Keratinocyte (primary cell): ENCODE measurements at regions not wholly inside any gene's neighbourhood (a gene's known extent, or its start where the extent isn't known, plus 50 kb on each side); places are given as distances from the start of the nearest gene placed in this dataset.

Experiments used
- DNase-seq: peaks from one replicate; pipeline ENCODE4 v3.0.0-alpha.2; 2011; ENCODE audit warnings: low read depth, missing footprints, low spot score
- FAIRE-seq: peaks from 2 replicates; lab custom pipeline; 2011; peaks lifted over from hg19 to GRCh38; lab: Jason Lieb, UNC
- H2AFZ ChIP-seq: 2 replicates; pipeline ENCODE4 v1.6.0; 2012; ENCODE audit warnings: low read length, control low read depth, inconsistent platforms; ENCODE audit not compliant: control insufficient read depth
- H3K27ac ChIP-seq: 2 replicates; pipeline ENCODE4 v1.5.1; 2011; ENCODE audit warnings: low read length; ENCODE audit not compliant: control insufficient read depth, insufficient read depth
- H3K27me3 ChIP-seq: 3 replicates; pipeline ENCODE4 v1.6.0; 2011; ENCODE audit warnings: low read length; ENCODE audit not compliant: control insufficient read depth, insufficient read depth; ENCODE audit errors: extremely low read depth
- H3K36me3 ChIP-seq, 2 experiments: 2 replicates in 1 of 2; 3 replicates in 1 of 2; pipeline ENCODE4 v1.5.1; 2011; ENCODE audit warnings: low read length in 2 of 2, mild to moderate bottlenecking in 1 of 2; ENCODE audit not compliant: control insufficient read depth in 2 of 2, insufficient read depth in 2 of 2; ENCODE audit errors: extremely low read depth in 1 of 2
- H3K4me1 ChIP-seq: 3 replicates; pipeline ENCODE4 v1.5.1; 2011; ENCODE audit warnings: low read length; ENCODE audit not compliant: control insufficient read depth, insufficient read depth; ENCODE audit errors: extremely low read depth
- H3K4me2 ChIP-seq: 3 replicates; pipeline ENCODE4 v1.6.0; 2011; ENCODE audit warnings: low read depth, low read length; ENCODE audit not compliant: control insufficient read depth, insufficient read depth; ENCODE audit errors: extremely low read depth
- H3K4me3 ChIP-seq, 3 experiments: fragments of 200-600 bp in 1 of 3; sonication (generic) in 1 of 3; 2 replicates in 2 of 3; 3 replicates in 1 of 3; pipeline ENCODE4 v1.5.1; 2011 to 2016; ENCODE audit warnings: low read length in 3 of 3, mild to moderate bottlenecking in 3 of 3, control low read depth in 2 of 3, inconsistent platforms in 1 of 3, low read depth in 1 of 3, mixed read lengths in 1 of 3, mixed run types in 1 of 3, moderate library complexity in 1 of 3; ENCODE audit not compliant: control insufficient read depth in 2 of 3, insufficient read depth in 2 of 3; ENCODE audit errors: extremely low read depth in 1 of 3
- H3K79me2 ChIP-seq: 2 replicates; pipeline ENCODE4 v1.6.0; 2012; ENCODE audit warnings: low read length; ENCODE audit not compliant: control insufficient read depth, insufficient read depth
- H3K9ac ChIP-seq: 3 replicates; pipeline ENCODE4 v1.6.0; 2011; ENCODE audit warnings: low read length; ENCODE audit not compliant: control insufficient read depth, insufficient read depth; ENCODE audit errors: extremely low read depth
- H3K9me1 ChIP-seq: 3 replicates; pipeline ENCODE4 v1.6.0; 2011; ENCODE audit warnings: low read length; ENCODE audit not compliant: control insufficient read depth, insufficient read depth; ENCODE audit errors: extremely low read depth
- H3K9me3 ChIP-seq: 2 replicates; pipeline ENCODE4 v1.5.1; 2012; ENCODE audit warnings: low read depth, low read length; ENCODE audit not compliant: control insufficient read depth
- H4K20me1 ChIP-seq: 3 replicates; pipeline ENCODE4 v1.6.0; 2011; ENCODE audit warnings: low read length; ENCODE audit not compliant: control insufficient read depth, insufficient read depth; ENCODE audit errors: extremely low read depth
- CTCF ChIP-seq, 3 experiments: IDR thresholded peaks in 1 of 3; conservative IDR thresholded peaks in 1 of 3; optimal IDR thresholded peaks in 1 of 3; 2 replicates in 2 of 3; 3 replicates in 1 of 3; pipeline versions ENCODE3 to v1.5.1; 2011; ENCODE audit warnings: low read length in 3 of 3, mild to moderate bottlenecking in 3 of 3, moderate library complexity in 2 of 3, control low read depth in 1 of 3, inconsistent platforms in 1 of 3; ENCODE audit not compliant: insufficient read depth in 2 of 3; ENCODE audit errors: extremely low read depth in 1 of 3
- EZH2 ChIP-seq: IDR thresholded peaks from one replicate; pipeline ENCODE4 v1.6.1; 2012; ENCODE audit warnings: inconsistent platforms, mild to moderate bottlenecking, low read length, moderate library complexity
- dilution Hi-C: fragments of 300-500 bp; cut with MboI; formaldehyde crosslinking; loops from one replicate; pipeline ENCODE4 v1.7.0; 2020; ENCODE audit warnings: low sequenced_read_pairs; ENCODE audit not compliant: extremely low pct_ligation_motif_present

- H4K20me1 ChIP-seq: no peaks in the 10 kb centered on the region
- H2AFZ ChIP-seq: no peak overlapping the region
- H3K9me3 ChIP-seq: no peaks in the 10 kb centered on the region
- H3K4me1 ChIP-seq: peaks cover 2% of the 10 kb centered on the region
- no peak for TF ChIP-seq EZH2
- no peak for TF ChIP-seq CTCF (optimal IDR thresholded peaks at IDR 0.05 in 1 of 3, IDR thresholded peaks at IDR 0.05 in 1 of 3, conservative IDR thresholded peaks at IDR 0.05 in 1 of 3; ENCODE audit: extremely low read depth in 1 of 3, insufficient read depth in 2 of 3, low read length in 3 of 3)
- no peak overlapping the region for H3K4me3 ChIP-seq
- no peaks in the 10 kb centered on the region for H3K36me3 ChIP-seq
- no peak overlapping the region for H3K9ac ChIP-seq
- DNase-seq (no peak), FAIRE-seq (no peak)
- no peak overlapping the region for H3K4me2 ChIP-seq
- dilution Hi-C loops: no loop called here
- H3K27me3 ChIP-seq: peaks cover 11% of the 10 kb centered on the region
- no peaks in the 10 kb centered on the region for H3K79me2 ChIP-seq
- H3K9me1 ChIP-seq: no peaks in the 10 kb centered on the region
- no peak overlapping the region for H3K27ac ChIP-seq
Measured at GRCh38 chr16:48905632-48906505, 295.9 kb upstream of the N4BP1 start.

DNA sequence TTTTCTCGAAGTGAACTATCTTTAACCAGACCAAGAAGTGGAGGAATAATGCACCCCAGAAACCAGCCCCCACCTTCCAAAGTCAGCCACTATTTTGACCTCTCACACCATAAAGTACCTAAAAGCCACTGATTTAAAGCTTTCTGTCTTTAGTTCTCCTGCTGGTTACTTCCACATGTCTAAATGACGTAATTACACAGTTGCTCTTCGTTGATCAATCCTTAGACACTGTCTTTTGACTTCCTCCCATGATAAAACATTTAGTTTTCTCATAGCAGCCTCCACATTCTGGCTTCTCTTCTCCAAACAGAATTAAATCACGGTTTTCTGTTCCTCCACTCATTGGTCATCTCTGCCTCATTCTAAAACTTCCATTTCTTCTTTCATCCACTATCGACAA, 294.4 kb upstream of the N4BP1 start:
- no peak overlapping the region for H3K4me2 ChIP-seq
- no peaks in the 10 kb centered on the region for H3K9me1 ChIP-seq
- TF ChIP-seq CTCF (optimal IDR thresholded peaks at IDR 0.05 in 1 of 3, IDR thresholded peaks at IDR 0.05 in 1 of 3, conservative IDR thresholded peaks at IDR 0.05 in 1 of 3; ENCODE audit: extremely low read depth in 1 of 3, insufficient read depth in 2 of 3, low read length in 3 of 3): no peak
- no peak for TF ChIP-seq EZH2
- no peak overlapping the region for H3K4me3 ChIP-seq
- no peaks in the 10 kb centered on the region for H3K36me3 ChIP-seq
- H3K27ac ChIP-seq: no peak overlapping the region
- H4K20me1 ChIP-seq: no peaks in the 10 kb centered on the region
- no peak overlapping the region for H3K9ac ChIP-seq
- H3K79me2 ChIP-seq: no peaks in the 10 kb centered on the region
- peaks cover 11% of the 10 kb centered on the region for H3K27me3 ChIP-seq
- FAIRE-seq (no peak), DNase-seq (no peak)
- no peaks in the 10 kb centered on the region for H3K9me3 ChIP-seq
- H2AFZ ChIP-seq: no peak overlapping the region
- dilution Hi-C loops: no loop called here
- peaks cover 2% of the 10 kb centered on the region for H3K4me1 ChIP-seq
